Neural crest cell (in vitro differentiated cells): ENCODE measurements at regions not wholly inside any gene's neighbourhood (a gene's known extent, or its start where the extent isn't known, plus 50 kb on each side); places are given as distances from the start of the nearest gene placed in this dataset.

Source experiments
- DNase-seq: peaks from one replicate; pipeline ENCODE4 v3.0.0; 2021; ENCODE audit warnings: low read depth, mixed read lengths, low spot score
- H3K27ac Mint-ChIP-seq: one replicate; pipeline ENCODE4 v1.8.0; 2021; ENCODE audit warnings: mild to moderate bottlenecking, mixed read lengths; ENCODE audit not compliant: unreplicated experiment
- H3K27me3 Mint-ChIP-seq: 2 replicates; pipeline ENCODE4 v1.8.0; 2021; ENCODE audit warnings: low read depth, mild to moderate bottlenecking, mixed read lengths
- H3K36me3 Mint-ChIP-seq: 2 replicates; pipeline ENCODE4 v1.8.0; 2021; ENCODE audit warnings: low read depth, mild to moderate bottlenecking, mixed read lengths
- H3K4me1 Mint-ChIP-seq: 2 replicates; pipeline ENCODE4 v1.8.0; 2021; ENCODE audit warnings: mixed read lengths
- H3K4me3 Mint-ChIP-seq: one replicate; pipeline ENCODE4 v1.8.0; 2021; ENCODE audit warnings: mild to moderate bottlenecking, mixed read lengths
- H3K9me3 Mint-ChIP-seq: 2 replicates; pipeline ENCODE4 v1.8.0; 2021; ENCODE audit warnings: mixed read lengths
- CTCF ChIP-seq: fragments of 200-600 bp; sonication (generic); conservative IDR thresholded peaks from 2 replicates; pipeline ENCODE4 v1.5.0; 2021; ENCODE audit warnings: antibody characterized with exemption, mild to moderate bottlenecking

DNA sequence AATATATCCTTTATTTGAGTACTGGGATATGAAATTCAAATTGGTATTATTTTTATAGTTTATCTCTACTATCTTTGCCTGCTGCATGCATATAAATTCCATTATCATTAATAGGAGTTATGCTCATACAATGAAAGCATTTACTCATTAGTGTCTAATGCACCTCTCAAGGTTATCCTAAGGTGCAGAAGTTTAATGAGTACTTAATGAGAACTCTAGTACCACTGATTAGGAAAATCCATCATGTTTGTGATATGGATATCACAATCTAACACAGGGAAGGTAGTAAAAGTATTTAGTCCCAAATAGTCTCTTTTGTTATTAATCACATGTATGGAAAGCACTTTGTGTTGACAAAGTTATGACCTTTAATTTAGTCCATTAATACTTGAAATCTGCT is 77.2 kb upstream of the SLC10A2 start:
- Mint-ChIP-seq H3K4me3 (no peak overlapping the region), H3K9me3 (peaks cover 3% of the 10 kb centered on the region), H3K27me3 (no peaks in the 10 kb centered on the region), H3K27ac (no peak overlapping the region), H3K4me1 (peaks cover 8% of the 10 kb centered on the region), H3K36me3 (no peaks in the 10 kb centered on the region)
- no peak for TF ChIP-seq CTCF
- DNase-seq, result no peak

DNA sequence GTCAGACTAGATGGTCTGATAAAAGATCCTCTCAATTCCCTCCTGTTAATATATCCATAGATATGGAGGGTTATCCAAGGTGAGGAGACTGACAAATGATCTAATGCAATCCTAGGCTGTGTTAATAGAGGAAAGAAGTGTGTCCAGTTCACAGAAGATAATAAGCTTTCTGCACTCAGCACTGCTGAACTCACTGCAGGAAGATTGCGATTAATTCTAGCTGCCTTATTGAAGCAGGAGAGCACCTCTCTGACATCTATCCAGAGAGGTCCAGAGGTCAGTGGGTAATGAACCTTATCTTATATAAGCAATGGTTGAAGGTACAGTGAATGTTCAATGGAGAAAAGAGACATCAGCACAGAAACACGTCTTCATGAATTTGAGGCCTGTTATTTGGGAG is 75.9 kb upstream of the SLC10A2 start:
- Mint-ChIP-seq H3K4me1 (no peaks in the 10 kb centered on the region), H3K4me3 (no peak overlapping the region), H3K27ac (no peak overlapping the region), H3K9me3 (peaks cover 3% of the 10 kb centered on the region), H3K36me3 (no peaks in the 10 kb centered on the region), H3K27me3 (no peaks in the 10 kb centered on the region)
- TF ChIP-seq CTCF, result no peak
- DNase-seq, result no peak

DNA sequence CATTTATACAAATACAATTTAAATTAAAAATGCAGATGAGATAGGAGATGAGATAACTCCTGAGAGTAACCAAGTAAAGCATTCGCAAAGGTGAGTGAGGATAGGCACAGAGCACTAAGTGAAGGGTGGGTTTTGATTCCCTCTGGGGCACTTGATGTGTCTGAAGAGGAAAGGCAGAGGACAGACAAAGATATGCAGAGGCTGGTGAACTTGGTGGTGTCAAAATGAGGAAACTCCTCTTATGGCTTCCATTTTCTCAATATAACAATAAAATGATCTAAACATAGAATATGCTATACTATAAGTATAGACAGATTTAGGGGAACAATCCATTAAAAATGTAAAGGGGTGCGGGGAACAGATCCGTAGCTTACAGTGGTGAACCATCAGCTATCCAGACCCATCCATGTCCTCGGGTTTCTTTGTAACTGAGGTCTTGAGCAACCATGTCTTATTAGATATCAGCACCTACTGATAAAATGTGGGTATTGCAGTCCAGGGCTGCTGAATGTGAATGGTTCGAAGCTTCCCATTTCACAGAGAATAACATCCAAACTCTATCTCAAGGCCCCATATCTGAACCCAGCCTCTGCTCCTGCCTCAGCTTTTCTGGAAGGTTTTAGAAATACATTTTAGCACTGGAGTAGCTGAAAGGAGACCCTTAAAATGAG is 73.9 kb upstream of the SLC10A2 start:
- no peak overlapping the region for H3K4me3 Mint-ChIP-seq
- no peaks in the 10 kb centered on the region for H3K27me3 Mint-ChIP-seq
- H3K36me3 Mint-ChIP-seq, result no peaks in the 10 kb centered on the region
- peaks cover 3% of the 10 kb centered on the region for H3K9me3 Mint-ChIP-seq
- H3K27ac Mint-ChIP-seq, result no peak overlapping the region
- TF ChIP-seq CTCF, result peak; percentile 61
- H3K4me1 Mint-ChIP-seq, result no peaks in the 10 kb centered on the region
- no peak for DNase-seq

DNA sequence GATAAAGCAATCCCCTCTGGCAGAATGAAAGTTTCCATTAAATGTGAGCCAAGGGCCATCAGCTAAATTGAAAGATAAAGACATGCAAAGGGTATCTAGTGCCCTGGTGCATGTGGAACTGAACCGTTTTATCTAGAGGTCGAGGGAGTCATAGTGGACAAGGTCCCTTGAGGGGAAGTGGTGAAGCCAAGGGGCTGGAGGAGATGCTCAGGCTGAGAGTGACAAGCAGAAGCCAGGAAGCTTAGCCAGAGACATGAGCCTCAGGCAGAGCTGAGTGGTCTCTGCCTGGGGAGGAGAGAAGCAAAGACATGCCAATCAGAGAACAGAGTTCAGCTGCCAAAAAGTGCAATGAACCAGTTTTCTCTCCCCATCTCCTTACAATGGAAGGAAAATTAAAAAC is 68.1 kb upstream of the SLC10A2 start:
- Mint-ChIP-seq H3K27me3 (no peaks in the 10 kb centered on the region), H3K4me1 (peaks cover 6% of the 10 kb centered on the region), H3K27ac (no peak overlapping the region), H3K4me3 (no peak overlapping the region), H3K9me3 (peaks cover 3% of the 10 kb centered on the region), H3K36me3 (no peaks in the 10 kb centered on the region)
- no peak for DNase-seq
- no peak for TF ChIP-seq CTCF

DNA sequence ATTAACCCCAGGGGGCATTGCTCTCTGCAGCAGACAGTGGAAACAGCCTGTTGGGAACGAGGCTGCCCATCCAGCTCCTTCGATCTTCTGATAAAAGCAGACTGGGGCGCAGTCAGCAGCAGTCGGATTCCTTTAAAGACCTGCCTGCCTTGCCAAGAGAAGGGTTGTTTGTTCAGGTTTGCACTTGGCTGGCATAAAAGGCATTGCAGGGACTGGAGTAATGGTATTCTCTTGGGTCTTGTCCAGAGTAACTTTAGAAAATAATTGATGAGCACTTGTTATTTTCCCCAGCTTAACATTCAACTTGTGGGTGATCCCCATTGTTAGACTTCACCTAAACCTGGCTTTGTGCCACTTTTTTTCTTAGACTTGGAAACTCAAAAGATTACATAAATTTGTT is 67.3 kb upstream of the SLC10A2 start:
- Mint-ChIP-seq H3K27me3 (no peaks in the 10 kb centered on the region), H3K9me3 (no peaks in the 10 kb centered on the region), H3K36me3 (no peaks in the 10 kb centered on the region), H3K4me3 (no peak overlapping the region), H3K4me1 (peaks cover 6% of the 10 kb centered on the region), H3K27ac (no peak overlapping the region)
- TF ChIP-seq CTCF, result no peak
- no peak for DNase-seq
